Fibroblast of the aortic adventitia (primary cell): ENCODE measurements at regions not wholly inside any gene's neighbourhood (a gene's known extent, or its start where the extent isn't known, plus 50 kb on each side); places are given as distances from the start of the nearest gene placed in this dataset.
"Not testable (repeated sequence)": the region's sequence is repeated elsewhere in the genome, so short reads cannot be mapped to it uniquely, and the experiment has no call there.

Experiments used
- DNase-seq: peaks from one replicate; pipeline ENCODE4 v3.0.0-alpha.2; 2010; ENCODE audit warnings: low read depth
- H3K4me3 ChIP-seq: 2 replicates; pipeline ENCODE4 v1.5.1; 2011; ENCODE audit warnings: low read depth, mild to moderate bottlenecking, control low read depth, low read length, moderate library complexity
- CTCF ChIP-seq: IDR thresholded peaks from 2 replicates; pipeline ENCODE4 v1.5.1; 2011; ENCODE audit warnings: mild to moderate bottlenecking, low read length, control low read depth, inconsistent platforms; ENCODE audit not compliant: insufficient read depth

DNA sequence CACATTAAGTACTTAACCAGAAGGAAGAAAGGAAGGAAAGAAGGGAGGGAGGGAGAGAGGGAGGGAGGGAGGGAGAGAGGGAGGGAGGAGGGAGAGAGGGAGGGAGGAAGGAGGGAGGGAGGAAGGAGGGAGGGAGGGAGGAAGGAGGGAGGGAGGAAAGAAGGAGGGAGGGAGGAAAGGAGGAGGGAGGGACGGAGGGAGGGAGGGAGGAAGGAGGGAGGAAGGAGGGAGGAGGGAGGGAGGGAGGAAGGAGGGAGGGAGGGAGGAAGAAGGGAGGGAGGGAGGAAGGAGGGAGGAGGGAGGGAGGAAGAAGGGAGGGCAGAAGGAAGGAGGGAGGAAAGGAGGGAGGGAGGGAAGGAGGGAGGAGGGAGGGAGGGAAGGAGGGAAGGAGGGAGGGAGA is 363.3 kb downstream of the MBD2 start:
- H3K4me3 ChIP-seq, result no peak overlapping the region
- TF ChIP-seq CTCF, result no peak
- DNase-seq, result no peak

GRCh38 chr18:53859764-53860163 is 364.7 kb downstream of the MBD2 start:
- no peak for DNase-seq
- no peak for TF ChIP-seq CTCF
- H3K4me3 ChIP-seq, result no peak overlapping the region

GRCh38 chr18:53850902-53851301 is 373.6 kb downstream of the MBD2 start:
- TF ChIP-seq CTCF, result no peak
- no peak overlapping the region for H3K4me3 ChIP-seq
- no peak for DNase-seq

- no peak for TF ChIP-seq CTCF
- DNase-seq, result no peak
- no peak overlapping the region for H3K4me3 ChIP-seq
Observed at GRCh38 chr18:53843763-53844162, 380.7 kb downstream of the MBD2 start.

DNA sequence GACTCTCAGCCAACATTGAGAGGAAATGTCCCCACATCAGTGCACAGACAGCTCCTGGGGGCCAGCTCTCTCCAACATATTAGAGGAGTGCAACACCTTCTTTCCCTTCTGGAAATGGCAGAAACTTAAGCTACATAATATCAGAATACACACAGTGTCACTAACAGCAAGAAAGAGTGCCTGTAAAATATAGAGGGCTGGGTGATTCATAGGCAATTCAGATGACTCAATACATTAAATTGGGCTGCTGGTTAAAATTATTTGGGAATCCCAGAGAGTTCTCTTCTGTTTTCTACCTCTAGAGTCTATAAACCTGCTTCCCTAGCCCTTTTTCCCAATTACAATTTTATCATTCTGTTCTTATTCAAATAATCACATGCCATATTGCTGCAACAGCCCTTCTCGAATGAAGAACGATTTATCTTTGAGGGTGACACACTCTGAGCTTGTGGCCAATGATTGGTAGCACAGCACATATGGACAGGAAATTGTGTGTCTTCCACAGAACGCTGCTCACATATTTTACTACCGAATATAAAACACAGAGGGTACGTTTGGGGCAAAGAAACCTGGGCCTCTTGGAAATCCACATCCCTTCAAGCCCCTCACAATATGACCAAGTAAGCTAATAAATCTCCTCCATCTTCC is 381.2 kb downstream of the MBD2 start:
- TF ChIP-seq CTCF, result no peak
- DNase-seq, result no peak
- no peak overlapping the region for H3K4me3 ChIP-seq

GRCh38 chr18:53838746-53839145 is 385.7 kb downstream of the MBD2 start:
- TF ChIP-seq CTCF, result no peak
- no peak for DNase-seq
- no peak overlapping the region for H3K4me3 ChIP-seq

DNA sequence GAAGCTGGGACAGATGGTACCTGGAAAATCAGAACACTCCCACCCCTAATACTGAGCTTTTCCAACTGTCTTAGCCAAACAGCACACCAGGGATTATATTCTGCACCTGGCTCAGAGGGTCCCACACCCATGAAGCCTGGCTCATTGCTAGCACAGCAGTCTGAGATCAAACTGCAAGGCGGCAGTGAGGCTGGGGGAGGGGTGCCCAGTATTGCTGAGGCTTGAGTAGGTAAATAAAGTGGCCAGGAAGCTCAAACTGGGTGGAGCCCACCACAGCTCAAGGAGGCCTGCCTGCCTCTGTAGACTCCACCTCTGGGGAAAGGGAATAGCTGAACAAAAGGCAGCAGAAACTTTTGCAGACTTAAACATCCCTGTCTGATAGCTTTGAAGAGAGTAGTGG is 403.3 kb downstream of the MBD2 start:
- not testable (repeated sequence) for DNase-seq

More for the DNA sequence above, 403.3 kb downstream of the MBD2 start:
- not testable (repeated sequence) for H3K4me3 ChIP-seq
